Heart left ventricle (tissue), 13 donors: ENCODE measurements at regions not wholly inside any gene's neighbourhood (a gene's known extent, or its start where the extent isn't known, plus 50 kb on each side); places are given as distances from the start of the nearest gene placed in this dataset.

Experiments used
- POLR2A ChIP-seq, 2 donors: fragments of 450-650 bp; IDR thresholded peaks; one replicate each; pipeline ENCODE4 v1.6.1; 2017; ENCODE audit warnings: antibody characterized with exemption in 2 of 2, mild to moderate bottlenecking in 2 of 2, moderate library complexity in 2 of 2
- TF ChIP-seq, protein P1 (sequence below), 12 donors: fragments of 200-600 bp; sonication (generic) in 4 of 12; IDR thresholded peaks; one replicate each; pipeline versions ENCODE4 v1.5.0 to v1.8.0; 2018 to 2022; ENCODE audit warnings: antibody characterized with exemption in 12 of 12, mild to moderate bottlenecking in 5 of 12
- donor health status: ischemic (EF 13 %, LVEDD 7.1; RV severe dilation, severe dysfunction).
- donor health status: DM: no; HTN: yes; CAD: no.
- donor health status: DM: no; HTN: no; CAD: no.
- donor health status: ischemic (EF 25% LVEDD 6.9; RV normal size, moderate dysfunction).
- donor health status: ischemic (EF 25% LVEDD 5.7; RV mildly dilated, moderate dysfunction).
- donor health status: ischemic (EF 35%, LVEDD 5.7; RV mildly dilated, moderate dysfunction).
- donor health status: nonischemic (EF 11% LVEDD 7.7; RV severe dilation, severe dysfunction).
- donor health status: DM: yes; HTN: yes; CAD: no.
- donor health status: PGD.
- donor health status: ischemic (EF 29% LVEDD 5.4; RV normal size, mild dysfunction).
- donor health status: nonischemic (EF 23%, LVEDD 6.1; RV moderate dilation, normal function).

DNA sequence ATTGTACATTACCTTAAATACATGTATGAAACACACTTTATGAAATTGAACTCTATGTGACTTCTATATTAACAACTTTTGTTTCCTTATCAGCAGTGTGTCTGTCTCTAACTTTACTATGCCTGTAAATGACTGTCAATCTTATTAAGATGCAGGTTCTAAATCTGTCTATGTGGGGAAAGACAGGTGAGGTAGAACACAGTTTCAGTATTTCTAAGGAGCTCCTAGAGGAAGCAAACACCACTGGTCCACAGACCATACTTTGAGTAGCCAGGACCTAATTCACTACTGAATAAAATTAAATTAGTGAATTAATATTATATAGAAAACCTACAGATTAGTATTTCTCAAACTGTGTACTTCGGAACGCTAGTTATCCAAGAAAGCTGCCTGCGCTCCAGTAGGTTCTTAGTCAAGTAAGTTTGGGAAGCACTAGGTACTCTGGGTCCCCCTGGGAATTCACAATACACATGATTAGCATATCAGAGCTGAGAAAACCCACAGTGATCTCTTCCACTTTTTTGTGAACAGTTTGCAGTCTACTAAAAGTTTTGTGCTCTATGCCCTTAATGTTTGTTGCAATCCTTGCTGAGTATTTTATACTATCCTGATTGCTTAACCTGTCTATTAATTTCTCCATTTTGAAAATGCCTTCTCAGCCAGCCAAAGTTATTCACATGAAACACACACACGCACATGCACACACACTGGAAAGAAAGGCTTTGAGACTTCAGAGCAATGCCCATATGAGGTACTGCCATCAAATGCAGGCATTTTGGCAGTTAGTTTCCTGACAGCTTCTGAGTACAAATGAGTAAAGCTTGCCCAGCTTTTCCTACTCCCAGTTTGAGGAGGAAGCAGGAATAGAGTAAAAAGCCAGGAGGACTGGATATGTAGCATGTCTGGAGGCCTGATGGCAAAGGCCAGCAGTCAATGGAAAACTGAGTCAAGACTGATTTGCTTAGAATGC, 133.6 kb upstream of the CPEB2 start:
- TF ChIP-seq, protein P1, sequence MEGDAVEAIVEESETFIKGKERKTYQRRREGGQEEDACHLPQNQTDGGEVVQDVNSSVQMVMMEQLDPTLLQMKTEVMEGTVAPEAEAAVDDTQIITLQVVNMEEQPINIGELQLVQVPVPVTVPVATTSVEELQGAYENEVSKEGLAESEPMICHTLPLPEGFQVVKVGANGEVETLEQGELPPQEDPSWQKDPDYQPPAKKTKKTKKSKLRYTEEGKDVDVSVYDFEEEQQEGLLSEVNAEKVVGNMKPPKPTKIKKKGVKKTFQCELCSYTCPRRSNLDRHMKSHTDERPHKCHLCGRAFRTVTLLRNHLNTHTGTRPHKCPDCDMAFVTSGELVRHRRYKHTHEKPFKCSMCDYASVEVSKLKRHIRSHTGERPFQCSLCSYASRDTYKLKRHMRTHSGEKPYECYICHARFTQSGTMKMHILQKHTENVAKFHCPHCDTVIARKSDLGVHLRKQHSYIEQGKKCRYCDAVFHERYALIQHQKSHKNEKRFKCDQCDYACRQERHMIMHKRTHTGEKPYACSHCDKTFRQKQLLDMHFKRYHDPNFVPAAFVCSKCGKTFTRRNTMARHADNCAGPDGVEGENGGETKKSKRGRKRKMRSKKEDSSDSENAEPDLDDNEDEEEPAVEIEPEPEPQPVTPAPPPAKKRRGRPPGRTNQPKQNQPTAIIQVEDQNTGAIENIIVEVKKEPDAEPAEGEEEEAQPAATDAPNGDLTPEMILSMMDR (IDR thresholded peaks at IDR 0.05): no peak
- TF ChIP-seq POLR2A (IDR thresholded peaks at IDR 0.05): no peak
